Right lung (tissue), 2 donors: ENCODE measurements at regions not wholly inside any gene's neighbourhood (a gene's known extent, or its start where the extent isn't known, plus 50 kb on each side); places are given as distances from the start of the nearest gene placed in this dataset.
"Not testable (repeated sequence)": the region's sequence is repeated elsewhere in the genome, so short reads cannot be mapped to it uniquely, and the experiment has no call there.

Source experiments
- DNase-seq, 2 donors: peaks; one replicate each; pipeline ENCODE4 v3.0.0-alpha.2; 2013

GRCh38 chr6:863831-864230 is 170.9 kb upstream of the EXOC2 start:
- no peak for DNase-seq

- DNase-seq: not testable (repeated sequence)
Observed at GRCh38 chr6:863127-863526, 170.2 kb upstream of the EXOC2 start.

- no peak for DNase-seq
Observed at GRCh38 chr6:859936-860335, 167.0 kb upstream of the EXOC2 start.

GRCh38 chr6:854406-855118 is 161.6 kb upstream of the EXOC2 start:
- DNase-seq: peak in 1 of 2 donors; percentile 47

GRCh38 chr6:852216-852615 is 159.3 kb upstream of the EXOC2 start:
- not testable (repeated sequence) for DNase-seq

- DNase-seq: no peak
Observed at GRCh38 chr6:849075-849506, 156.2 kb upstream of the EXOC2 start.

GRCh38 chr6:845566-845965 is 152.6 kb upstream of the EXOC2 start:
- DNase-seq: peak in 1 of 2 donors; percentile 78

- DNase-seq: peak in 1 of 2 donors; percentile 28
Observed at GRCh38 chr6:845101-845500, 152.2 kb upstream of the EXOC2 start.

GRCh38 chr6:842141-842540 is 149.2 kb upstream of the EXOC2 start:
- DNase-seq: peak in 1 of 2 donors; percentile 45

GRCh38 chr6:841569-841968 is 148.6 kb upstream of the EXOC2 start:
- DNase-seq: no peak

- DNase-seq: no peak
Observed at GRCh38 chr6:839201-839600, 146.3 kb upstream of the EXOC2 start.

- no peak for DNase-seq
Observed at GRCh38 chr6:837380-837779, 144.4 kb upstream of the EXOC2 start.

- no peak for DNase-seq
Observed at GRCh38 chr6:836276-836853, 143.4 kb upstream of the EXOC2 start.

GRCh38 chr6:835476-836160 is 142.7 kb upstream of the EXOC2 start:
- DNase-seq: no peak

GRCh38 chr6:834866-835265 is 141.9 kb upstream of the EXOC2 start:
- peak in 1 of 2 donors; percentile 46 for DNase-seq

GRCh38 chr6:834190-834589 is 141.3 kb upstream of the EXOC2 start:
- no peak for DNase-seq

GRCh38 chr6:832804-833203 is 139.9 kb upstream of the EXOC2 start:
- not testable (repeated sequence) for DNase-seq

GRCh38 chr6:830667-831327 is 137.9 kb upstream of the EXOC2 start:
- DNase-seq: no peak

GRCh38 chr6:829656-830055 is 136.7 kb upstream of the EXOC2 start:
- DNase-seq: no peak

GRCh38 chr6:827431-827830 is 134.5 kb upstream of the EXOC2 start:
- DNase-seq: no peak

GRCh38 chr6:819122-819521 is 126.2 kb upstream of the EXOC2 start:
- no peak for DNase-seq

GRCh38 chr6:818196-818595 is 125.3 kb upstream of the EXOC2 start:
- no peak for DNase-seq
